ENCODE measurements at regions not wholly inside any gene's neighbourhood (a gene's known extent, or its start where the extent isn't known, plus 50 kb on each side); places are given as distances from the start of the nearest gene placed in this dataset.

DNA sequence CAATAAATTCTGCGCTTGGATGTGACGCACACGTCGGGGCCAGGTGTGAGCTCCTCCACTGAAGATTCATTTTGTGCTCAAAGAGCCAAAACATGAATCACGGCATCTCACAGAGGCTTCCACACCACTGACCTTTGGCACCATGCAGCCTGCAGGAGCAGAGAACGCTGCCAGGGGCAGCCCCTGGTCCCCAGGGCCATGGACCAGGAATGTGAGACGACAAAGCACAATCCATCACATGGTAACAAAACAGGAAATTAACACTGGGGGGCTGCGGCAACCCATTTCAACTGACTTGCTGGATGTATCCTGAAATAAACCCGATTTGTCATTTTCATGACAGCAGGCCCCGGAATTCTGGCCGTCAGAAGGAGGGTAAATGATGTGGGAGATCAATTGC is 167.5 kb upstream of the IGF1R start:
- no peaks in the 10 kb centered on the region for H3K9me2 ChIP-seq (replicated peaks; ENCODE audit: low read length)
- POLR2A ChIA-PET (ENCODE audit: unreplicated experiment): no interaction called here
- H3K9ac ChIP-seq (ENCODE audit: low read length): no peak overlapping the region
- no peaks in the 10 kb centered on the region for H3K4me1 ChIP-seq (ENCODE audit: insufficient read depth, low read length)
- no peak overlapping the region for H2AFZ ChIP-seq (ENCODE audit: low read length)
- TF ChIP-seq EZH2phosphoT487 (IDR thresholded peaks at IDR 0.05; ENCODE audit: borderline replicate concordance, low read length) (no peak), EZH2 (IDR thresholded peaks at IDR 0.05; ENCODE audit: low read length, unreplicated experiment) (no peak)
- TF ChIP-seq, protein P1, sequence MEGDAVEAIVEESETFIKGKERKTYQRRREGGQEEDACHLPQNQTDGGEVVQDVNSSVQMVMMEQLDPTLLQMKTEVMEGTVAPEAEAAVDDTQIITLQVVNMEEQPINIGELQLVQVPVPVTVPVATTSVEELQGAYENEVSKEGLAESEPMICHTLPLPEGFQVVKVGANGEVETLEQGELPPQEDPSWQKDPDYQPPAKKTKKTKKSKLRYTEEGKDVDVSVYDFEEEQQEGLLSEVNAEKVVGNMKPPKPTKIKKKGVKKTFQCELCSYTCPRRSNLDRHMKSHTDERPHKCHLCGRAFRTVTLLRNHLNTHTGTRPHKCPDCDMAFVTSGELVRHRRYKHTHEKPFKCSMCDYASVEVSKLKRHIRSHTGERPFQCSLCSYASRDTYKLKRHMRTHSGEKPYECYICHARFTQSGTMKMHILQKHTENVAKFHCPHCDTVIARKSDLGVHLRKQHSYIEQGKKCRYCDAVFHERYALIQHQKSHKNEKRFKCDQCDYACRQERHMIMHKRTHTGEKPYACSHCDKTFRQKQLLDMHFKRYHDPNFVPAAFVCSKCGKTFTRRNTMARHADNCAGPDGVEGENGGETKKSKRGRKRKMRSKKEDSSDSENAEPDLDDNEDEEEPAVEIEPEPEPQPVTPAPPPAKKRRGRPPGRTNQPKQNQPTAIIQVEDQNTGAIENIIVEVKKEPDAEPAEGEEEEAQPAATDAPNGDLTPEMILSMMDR (conservative IDR thresholded peaks at IDR 0.05; ENCODE audit: low read depth, low read length): no peak
- intact Hi-C loops (cut with micrococcal nuclease): no loop called here
- no peaks in the 10 kb centered on the region for H3F3A ChIP-seq (ENCODE audit: low read length, unreplicated experiment)
- H3K36me3 ChIP-seq (ENCODE audit: low read depth, low read length): no peaks in the 10 kb centered on the region
- no peaks in the 10 kb centered on the region for H4K20me1 ChIP-seq (ENCODE audit: low read length)
- ATAC-seq: no peak
- CTCF ChIA-PET: no interaction called here
- DNase-seq: no peak
- H3K4me3 ChIP-seq (ENCODE audit: low read length): no peak overlapping the region
- H3K27ac ChIP-seq (ENCODE audit: low read length): no peak overlapping the region
- no TSS peak for BruUV-seq (replicated peaks)
- H3K79me2 ChIP-seq (ENCODE audit: low read length): no peaks in the 10 kb centered on the region
- no peak overlapping the region for H3K4me2 ChIP-seq (ENCODE audit: low read length)
- no peaks in the 10 kb centered on the region for H3K9me3 ChIP-seq (ENCODE audit: low read length)
- peaks cover 42% of the 10 kb centered on the region for H3K27me3 ChIP-seq (ENCODE audit: low read length)

DNA sequence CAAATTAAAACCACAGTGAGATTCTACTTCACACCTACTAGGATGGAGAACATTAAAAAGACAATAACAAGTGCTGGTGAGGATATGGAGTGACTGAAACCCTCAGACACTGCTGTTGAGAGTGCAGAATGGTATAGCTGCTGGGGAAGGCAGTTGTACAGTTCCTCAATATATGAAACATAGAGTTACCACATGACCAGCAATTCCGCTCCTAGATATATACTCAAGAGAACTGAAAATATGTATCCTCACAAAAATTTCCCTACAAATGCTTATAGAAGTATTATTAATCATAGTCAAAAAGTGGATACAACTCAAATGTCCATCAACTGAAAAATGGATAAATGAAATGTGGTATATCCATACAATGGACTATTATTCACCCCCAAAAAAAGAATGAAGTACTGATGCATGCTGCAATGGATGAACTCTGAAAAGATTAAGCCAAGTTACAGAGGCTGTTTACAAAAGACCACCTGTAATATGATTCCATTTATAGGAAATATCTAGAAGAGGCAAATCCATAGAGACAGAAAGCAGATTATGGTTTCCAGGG is 164.7 kb upstream of the IGF1R start:
- ATAC-seq: no peak
- Histone ChIP-seq H3K4me1 (ENCODE audit: insufficient read depth, low read length) (no peaks in the 10 kb centered on the region), H3F3A (ENCODE audit: low read length, unreplicated experiment) (no peaks in the 10 kb centered on the region), H3K4me3 (ENCODE audit: low read length) (no peak overlapping the region), H3K36me3 (ENCODE audit: low read depth, low read length) (no peaks in the 10 kb centered on the region), H3K27ac (ENCODE audit: low read length) (no peak overlapping the region), H2AFZ (ENCODE audit: low read length) (no peak overlapping the region), H4K20me1 (ENCODE audit: low read length) (no peaks in the 10 kb centered on the region), H3K79me2 (ENCODE audit: low read length) (no peaks in the 10 kb centered on the region), H3K9me3 (ENCODE audit: low read length) (no peaks in the 10 kb centered on the region), H3K9me2 (replicated peaks; ENCODE audit: low read length) (no peaks in the 10 kb centered on the region), H3K4me2 (ENCODE audit: low read length) (no peak overlapping the region), H3K9ac (ENCODE audit: low read length) (no peak overlapping the region), H3K27me3 (ENCODE audit: low read length) (peaks cover 49% of the 10 kb centered on the region)
- CTCF ChIA-PET: no interaction called here
- TF ChIP-seq EZH2phosphoT487 (IDR thresholded peaks at IDR 0.05; ENCODE audit: borderline replicate concordance, low read length) (no peak), EZH2 (IDR thresholded peaks at IDR 0.05; ENCODE audit: low read length, unreplicated experiment) (no peak)
- TF ChIP-seq, protein P1 (conservative IDR thresholded peaks at IDR 0.05; ENCODE audit: low read depth, low read length): no peak
- POLR2A ChIA-PET (ENCODE audit: unreplicated experiment): no interaction called here
- intact Hi-C loops (cut with micrococcal nuclease): no loop called here
- no peak for DNase-seq
- BruUV-seq (replicated peaks): no TSS peak

DNA sequence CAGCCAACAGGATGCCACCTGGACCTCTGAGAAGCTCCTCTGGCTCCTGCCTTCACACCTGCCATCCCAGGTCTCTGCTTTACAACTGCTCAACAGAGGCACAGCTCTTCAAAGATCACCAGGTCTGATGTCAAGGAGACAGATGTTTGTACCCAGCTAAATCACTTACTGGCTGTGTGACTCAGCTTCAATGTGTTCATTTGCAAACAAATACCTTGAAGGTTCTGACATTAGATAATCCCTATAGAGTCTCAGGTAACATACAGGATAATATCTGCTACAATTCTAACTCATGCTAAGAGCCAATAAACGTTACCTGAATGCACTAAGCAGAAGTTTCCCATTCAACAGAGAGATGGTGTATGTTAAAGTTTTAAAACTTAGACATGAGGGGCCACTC is 163.4 kb upstream of the IGF1R start:
- ATAC-seq (no peak), DNase-seq (no peak)
- Histone ChIP-seq H4K20me1 (ENCODE audit: low read length) (no peaks in the 10 kb centered on the region), H3K9me3 (ENCODE audit: low read length) (no peaks in the 10 kb centered on the region), H3F3A (ENCODE audit: low read length, unreplicated experiment) (no peaks in the 10 kb centered on the region), H3K4me1 (ENCODE audit: insufficient read depth, low read length) (no peaks in the 10 kb centered on the region), H3K9ac (ENCODE audit: low read length) (no peak overlapping the region), H3K9me2 (replicated peaks; ENCODE audit: low read length) (no peaks in the 10 kb centered on the region), H3K79me2 (ENCODE audit: low read length) (no peaks in the 10 kb centered on the region), H3K36me3 (ENCODE audit: low read depth, low read length) (no peaks in the 10 kb centered on the region), H3K27me3 (ENCODE audit: low read length) (peaks cover 44% of the 10 kb centered on the region), H3K4me2 (ENCODE audit: low read length) (no peak overlapping the region), H2AFZ (ENCODE audit: low read length) (no peak overlapping the region), H3K4me3 (ENCODE audit: low read length) (no peak overlapping the region), H3K27ac (ENCODE audit: low read length) (no peak overlapping the region)
- intact Hi-C loops (cut with micrococcal nuclease): no loop called here
- ChIA-PET POLR2A (ENCODE audit: unreplicated experiment) (no interaction called here), CTCF (no interaction called here)
- TF ChIP-seq EZH2phosphoT487 (IDR thresholded peaks at IDR 0.05; ENCODE audit: borderline replicate concordance, low read length): no peak
- TF ChIP-seq, protein P1 (conservative IDR thresholded peaks at IDR 0.05; ENCODE audit: low read depth, low read length): no peak
- TF ChIP-seq EZH2 (IDR thresholded peaks at IDR 0.05; ENCODE audit: low read length, unreplicated experiment): no peak
- BruUV-seq (replicated peaks): no TSS peak
